HCT116 (cell line): ENCODE measurements at regions not wholly inside any gene's neighbourhood (a gene's known extent, or its start where the extent isn't known, plus 50 kb on each side); places are given as distances from the start of the nearest gene placed in this dataset.

ENCODE experiments used
- EGR1 ChIP-seq: IDR thresholded peaks from 2 replicates; pipeline ENCODE4 v1.6.1; 2012; ENCODE audit warnings: low read depth
- EZH2 ChIP-seq: fragments of 200-600 bp; sonication (generic); IDR thresholded peaks from 2 replicates; pipeline ENCODE4 v1.6.1; 2017; ENCODE audit warnings: antibody characterized with exemption, mixed run types
- EZH2phosphoT487 ChIP-seq: fragments of 200-600 bp; IDR thresholded peaks from 2 replicates; pipeline ENCODE4 v1.6.1; 2018; ENCODE audit warnings: antibody characterized with exemption, borderline replicate concordance
- POLR2A ChIP-seq: IDR thresholded peaks from 2 replicates; pipeline ENCODE4 v1.7.0; 2011; ENCODE audit warnings: borderline replicate concordance; ENCODE audit not compliant: insufficient read depth, insufficient read length; ENCODE audit errors: extremely low read depth
- POLR2AphosphoS5 ChIP-seq: IDR thresholded peaks from 2 replicates; pipeline ENCODE4 v1.6.1; 2011; ENCODE audit warnings: mild to moderate bottlenecking, low read depth, low read length, moderate library complexity
- RAD21 ChIP-seq: IDR thresholded peaks from 2 replicates; pipeline ENCODE4 v1.6.1; 2012; ENCODE audit warnings: low read depth, mild to moderate bottlenecking
- SP1 ChIP-seq: IDR thresholded peaks from 2 replicates; pipeline ENCODE4 v1.6.1; 2012; ENCODE audit warnings: low read depth
- TCF7L2 ChIP-seq: IDR thresholded peaks from 2 replicates; pipeline ENCODE4 v1.7.0; 2011; ENCODE audit warnings: borderline replicate concordance, inconsistent platforms; ENCODE audit not compliant: insufficient read depth, insufficient read length; ENCODE audit errors: extremely low read depth
- ZNF274 ChIP-seq: fragments of 200-500 bp; sonication (Bioruptor generic); IDR thresholded peaks from 2 replicates; pipeline ENCODE4 v1.6.1; 2014; ENCODE audit warnings: mild to moderate bottlenecking, low read depth, low read length, inconsistent platforms
- TF ChIP-seq, protein P1 (sequence below), 3 experiments: fragments of 200-600 bp in 1 of 3; sonication (generic) in 1 of 3; IDR thresholded peaks in 2 of 3; conservative IDR thresholded peaks in 1 of 3; 2 replicates each; pipeline ENCODE4 v1.5.1; 2012 to 2017; ENCODE audit warnings: low read depth in 2 of 3, low read length in 2 of 3, antibody characterized with exemption in 1 of 3, borderline replicate concordance in 1 of 3, control low read depth in 1 of 3, mild to moderate bottlenecking in 1 of 3, mixed read lengths in 1 of 3, mixed run types in 1 of 3, moderate library complexity in 1 of 3; ENCODE audit not compliant: insufficient read depth in 1 of 3
- TF ChIP-seq, protein P2 (sequence below): IDR thresholded peaks from 2 replicates; pipeline ENCODE4 v1.6.1; 2012

DNA sequence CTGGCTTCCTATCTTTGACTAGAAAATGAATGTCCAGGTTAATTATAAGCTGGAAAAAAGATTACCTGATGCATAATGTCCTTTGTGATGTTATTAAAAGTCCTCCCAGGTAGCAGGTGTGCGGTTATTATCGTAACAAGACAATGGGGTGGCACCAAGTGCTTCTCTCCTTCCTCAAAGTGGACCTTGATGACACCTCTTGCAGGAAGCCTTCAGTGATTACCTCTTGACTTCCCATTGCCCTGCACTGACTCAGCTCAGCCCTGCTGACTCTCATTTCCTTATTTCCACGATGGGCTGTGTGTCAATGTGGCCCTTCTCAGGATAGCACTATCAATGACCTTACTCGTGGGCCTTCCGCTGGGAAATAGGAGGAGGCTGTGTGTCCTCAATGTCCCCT, 477.4 kb upstream of the CCL2 start:
- TF ChIP-seq POLR2A (no peak), EGR1 (no peak), EZH2 (no peak), ZNF274 (no peak), EZH2phosphoT487 (no peak), RAD21 (no peak), SP1 (no peak), POLR2AphosphoS5 (no peak), TCF7L2 (no peak)
- TF ChIP-seq, protein P1, sequence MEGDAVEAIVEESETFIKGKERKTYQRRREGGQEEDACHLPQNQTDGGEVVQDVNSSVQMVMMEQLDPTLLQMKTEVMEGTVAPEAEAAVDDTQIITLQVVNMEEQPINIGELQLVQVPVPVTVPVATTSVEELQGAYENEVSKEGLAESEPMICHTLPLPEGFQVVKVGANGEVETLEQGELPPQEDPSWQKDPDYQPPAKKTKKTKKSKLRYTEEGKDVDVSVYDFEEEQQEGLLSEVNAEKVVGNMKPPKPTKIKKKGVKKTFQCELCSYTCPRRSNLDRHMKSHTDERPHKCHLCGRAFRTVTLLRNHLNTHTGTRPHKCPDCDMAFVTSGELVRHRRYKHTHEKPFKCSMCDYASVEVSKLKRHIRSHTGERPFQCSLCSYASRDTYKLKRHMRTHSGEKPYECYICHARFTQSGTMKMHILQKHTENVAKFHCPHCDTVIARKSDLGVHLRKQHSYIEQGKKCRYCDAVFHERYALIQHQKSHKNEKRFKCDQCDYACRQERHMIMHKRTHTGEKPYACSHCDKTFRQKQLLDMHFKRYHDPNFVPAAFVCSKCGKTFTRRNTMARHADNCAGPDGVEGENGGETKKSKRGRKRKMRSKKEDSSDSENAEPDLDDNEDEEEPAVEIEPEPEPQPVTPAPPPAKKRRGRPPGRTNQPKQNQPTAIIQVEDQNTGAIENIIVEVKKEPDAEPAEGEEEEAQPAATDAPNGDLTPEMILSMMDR (IDR thresholded peaks at IDR 0.05 in 2 of 3, conservative IDR thresholded peaks at IDR 0.05 in 1 of 3; ENCODE audit: borderline replicate concordance in 1 of 3, insufficient read depth in 1 of 3, low read depth in 2 of 3, low read length in 2 of 3) = no peak
- TF ChIP-seq, protein P2, sequence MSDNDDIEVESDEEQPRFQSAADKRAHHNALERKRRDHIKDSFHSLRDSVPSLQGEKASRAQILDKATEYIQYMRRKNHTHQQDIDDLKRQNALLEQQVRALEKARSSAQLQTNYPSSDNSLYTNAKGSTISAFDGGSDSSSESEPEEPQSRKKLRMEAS = no peak
